ENCODE measurements at regions not wholly inside any gene's neighbourhood (a gene's known extent, or its start where the extent isn't known, plus 50 kb on each side); places are given as distances from the start of the nearest gene placed in this dataset.
"Not testable (repeated sequence)": the region's sequence is repeated elsewhere in the genome, so short reads cannot be mapped to it uniquely, and the experiment has no call there.

DNA sequence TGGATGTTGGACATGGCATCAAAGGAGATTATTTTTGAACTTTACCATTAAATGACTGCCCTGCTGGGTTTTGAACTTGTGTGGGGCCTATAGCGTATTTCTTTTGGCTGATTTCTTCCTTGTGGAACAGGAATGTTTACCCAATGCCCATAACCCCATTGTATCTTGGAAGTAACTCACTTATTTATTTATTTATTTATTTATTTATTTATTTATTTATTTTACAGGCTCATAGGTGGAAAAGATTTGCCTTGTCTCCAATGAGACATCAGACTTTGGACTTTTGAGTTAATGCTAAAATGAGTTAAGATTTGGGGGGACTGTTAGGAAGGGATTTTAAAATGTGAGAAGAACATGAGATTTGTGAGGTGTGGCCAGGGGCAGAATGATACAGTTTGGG lies 273.1 kb downstream of the SLITRK2 start:
- H3K4me3 ChIP-seq (ENCODE audit: low read depth, low read length), result no peak overlapping the region
- TF ChIP-seq, protein P1, sequence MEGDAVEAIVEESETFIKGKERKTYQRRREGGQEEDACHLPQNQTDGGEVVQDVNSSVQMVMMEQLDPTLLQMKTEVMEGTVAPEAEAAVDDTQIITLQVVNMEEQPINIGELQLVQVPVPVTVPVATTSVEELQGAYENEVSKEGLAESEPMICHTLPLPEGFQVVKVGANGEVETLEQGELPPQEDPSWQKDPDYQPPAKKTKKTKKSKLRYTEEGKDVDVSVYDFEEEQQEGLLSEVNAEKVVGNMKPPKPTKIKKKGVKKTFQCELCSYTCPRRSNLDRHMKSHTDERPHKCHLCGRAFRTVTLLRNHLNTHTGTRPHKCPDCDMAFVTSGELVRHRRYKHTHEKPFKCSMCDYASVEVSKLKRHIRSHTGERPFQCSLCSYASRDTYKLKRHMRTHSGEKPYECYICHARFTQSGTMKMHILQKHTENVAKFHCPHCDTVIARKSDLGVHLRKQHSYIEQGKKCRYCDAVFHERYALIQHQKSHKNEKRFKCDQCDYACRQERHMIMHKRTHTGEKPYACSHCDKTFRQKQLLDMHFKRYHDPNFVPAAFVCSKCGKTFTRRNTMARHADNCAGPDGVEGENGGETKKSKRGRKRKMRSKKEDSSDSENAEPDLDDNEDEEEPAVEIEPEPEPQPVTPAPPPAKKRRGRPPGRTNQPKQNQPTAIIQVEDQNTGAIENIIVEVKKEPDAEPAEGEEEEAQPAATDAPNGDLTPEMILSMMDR (IDR thresholded peaks at IDR 0.05; ENCODE audit: low read depth, low read length), result no peak
- TF ChIP-seq POLR2A (IDR thresholded peaks at IDR 0.05; ENCODE audit: extremely low read depth, insufficient read length) (no peak), MYC (IDR thresholded peaks at IDR 0.05; ENCODE audit: low read depth, low read length) (no peak)
- TF ChIP-seq, protein P2, sequence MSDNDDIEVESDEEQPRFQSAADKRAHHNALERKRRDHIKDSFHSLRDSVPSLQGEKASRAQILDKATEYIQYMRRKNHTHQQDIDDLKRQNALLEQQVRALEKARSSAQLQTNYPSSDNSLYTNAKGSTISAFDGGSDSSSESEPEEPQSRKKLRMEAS (IDR thresholded peaks at IDR 0.05; ENCODE audit: low read depth, low read length), result no peak
- no peak for DNase-seq (ENCODE audit: low read depth)

DNA sequence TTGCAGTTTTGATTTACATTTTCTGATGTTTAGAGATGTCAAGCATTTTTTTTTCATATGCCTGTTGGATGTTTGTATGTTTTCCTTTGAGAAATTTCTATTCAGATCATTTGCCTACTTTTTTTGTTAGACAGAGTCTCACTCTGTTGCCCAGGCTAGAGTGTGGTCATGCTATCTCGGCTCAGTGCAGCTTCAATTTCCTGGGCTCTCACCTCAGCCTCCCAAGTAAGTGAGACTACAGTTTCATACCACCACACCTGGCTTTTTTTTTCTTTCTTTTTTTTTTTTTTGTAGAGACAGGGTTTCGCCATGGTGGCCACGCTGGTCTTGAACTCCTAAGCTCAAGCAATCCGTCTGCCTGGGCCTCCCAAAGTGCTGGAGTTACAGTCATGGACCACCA lies 291.7 kb downstream of the SLITRK2 start:
- no peak for TF ChIP-seq MYC (IDR thresholded peaks at IDR 0.05; ENCODE audit: low read depth, low read length)
- no peak for TF ChIP-seq POLR2A (IDR thresholded peaks at IDR 0.05; ENCODE audit: extremely low read depth, insufficient read length)
- TF ChIP-seq, protein P2 (IDR thresholded peaks at IDR 0.05; ENCODE audit: low read depth, low read length), result no peak
- H3K4me3 ChIP-seq (ENCODE audit: low read depth, low read length), result no peak overlapping the region
- no peak for DNase-seq (ENCODE audit: low read depth)

DNA sequence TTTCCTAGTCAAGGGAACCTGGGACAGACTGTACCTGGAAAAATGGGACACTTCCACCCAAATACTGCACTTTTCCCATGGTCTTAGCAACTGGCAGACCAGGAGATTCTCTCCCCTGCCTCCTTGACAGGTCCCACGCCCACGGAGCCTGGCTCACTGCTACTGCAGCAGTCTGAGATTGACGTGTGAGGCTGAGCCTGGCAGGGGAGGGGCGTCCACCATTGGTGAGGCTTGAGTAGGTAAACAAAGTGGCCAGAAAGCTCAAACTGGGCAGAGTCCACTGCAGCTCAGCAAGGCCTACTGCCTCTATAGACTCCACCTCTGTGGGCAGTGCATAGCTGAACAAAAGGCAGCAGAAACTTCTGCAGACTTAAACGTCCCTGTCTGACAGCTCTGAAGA lies 301.4 kb downstream of the SLITRK2 start:
- not testable (repeated sequence) for DNase-seq (ENCODE audit: low read depth); H3K4me3 ChIP-seq (ENCODE audit: low read depth, low read length)

DNA sequence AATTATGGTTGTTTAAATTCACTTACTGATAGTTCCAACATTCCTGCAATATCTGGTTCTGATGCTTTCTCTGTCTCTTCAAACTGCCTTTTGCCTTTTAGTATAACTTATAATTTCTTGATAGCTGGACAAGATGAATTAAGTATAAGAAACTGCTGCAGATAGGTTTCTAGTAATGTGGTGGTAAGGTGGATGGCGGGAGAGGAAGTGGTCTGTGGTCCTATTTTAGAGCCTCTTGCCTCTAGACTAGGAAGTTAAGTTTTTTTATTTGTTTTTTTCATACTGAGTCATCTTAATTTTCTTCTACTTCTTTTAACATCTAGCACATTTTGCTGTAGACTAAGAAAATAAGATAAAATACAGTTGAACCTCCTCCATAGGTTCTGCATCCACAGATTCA lies 310.0 kb downstream of the SLITRK2 start:
- no peak overlapping the region for H3K4me3 ChIP-seq (ENCODE audit: low read depth, low read length)
- TF ChIP-seq, protein P1 (IDR thresholded peaks at IDR 0.05; ENCODE audit: low read depth, low read length), result no peak
- TF ChIP-seq POLR2A (IDR thresholded peaks at IDR 0.05; ENCODE audit: extremely low read depth, insufficient read length) (no peak), MYC (IDR thresholded peaks at IDR 0.05; ENCODE audit: low read depth, low read length) (no peak)
- TF ChIP-seq, protein P2 (IDR thresholded peaks at IDR 0.05; ENCODE audit: low read depth, low read length), result no peak
- DNase-seq (ENCODE audit: low read depth), result no peak

DNA sequence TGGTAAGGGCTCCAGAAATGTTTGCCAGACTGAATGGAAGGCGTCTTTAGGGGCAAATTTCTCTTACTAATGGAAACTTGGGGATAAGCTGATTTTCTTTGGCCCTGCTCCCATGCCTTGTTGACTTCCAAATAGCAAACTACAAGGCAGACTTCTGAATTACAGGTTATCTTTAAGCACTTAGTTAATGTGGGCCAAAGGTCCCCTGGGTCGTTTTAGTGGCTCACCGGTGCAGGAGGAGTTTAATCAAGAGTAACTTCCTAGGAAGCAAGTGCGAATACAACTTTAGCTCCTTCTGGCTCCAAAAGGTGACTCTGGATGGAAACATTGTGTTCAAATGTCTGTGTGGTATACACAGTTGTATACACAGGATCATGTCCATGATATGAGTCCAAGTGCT lies 323.6 kb downstream of the SLITRK2 start:
- TF ChIP-seq MYC (IDR thresholded peaks at IDR 0.05; ENCODE audit: low read depth, low read length), result no peak
- TF ChIP-seq, protein P1 (IDR thresholded peaks at IDR 0.05; ENCODE audit: low read depth, low read length), result no peak
- DNase-seq (ENCODE audit: low read depth), result no peak
- H3K4me3 ChIP-seq (ENCODE audit: low read depth, low read length), result no peak overlapping the region

DNA sequence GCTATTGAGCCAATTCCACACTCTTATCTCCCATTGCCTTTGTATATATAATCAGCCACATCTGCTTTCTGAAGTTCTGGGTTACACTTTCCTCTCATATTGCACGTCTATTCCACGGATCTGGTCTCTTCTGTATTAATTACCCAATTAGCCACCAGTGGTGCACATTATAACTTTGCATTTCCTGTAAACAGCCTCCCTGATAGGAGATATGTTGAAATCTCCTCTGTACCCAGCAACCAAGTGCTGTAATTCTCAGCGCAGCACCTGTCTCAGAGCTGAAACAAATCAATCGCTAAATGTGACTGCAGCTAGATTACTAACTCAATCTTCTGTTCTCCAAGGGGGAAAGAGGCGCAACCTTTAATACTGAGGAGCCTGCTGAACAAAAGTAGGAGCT lies 326.4 kb downstream of the SLITRK2 start:
- no peak overlapping the region for H3K4me3 ChIP-seq (ENCODE audit: low read depth, low read length)
- TF ChIP-seq POLR2A (IDR thresholded peaks at IDR 0.05; ENCODE audit: extremely low read depth, insufficient read length) (no peak), MYC (IDR thresholded peaks at IDR 0.05; ENCODE audit: low read depth, low read length) (no peak)
- TF ChIP-seq, protein P2 (IDR thresholded peaks at IDR 0.05; ENCODE audit: low read depth, low read length), result no peak
- TF ChIP-seq, protein P1 (IDR thresholded peaks at IDR 0.05; ENCODE audit: low read depth, low read length), result no peak
- DNase-seq (ENCODE audit: low read depth), result no peak

DNA sequence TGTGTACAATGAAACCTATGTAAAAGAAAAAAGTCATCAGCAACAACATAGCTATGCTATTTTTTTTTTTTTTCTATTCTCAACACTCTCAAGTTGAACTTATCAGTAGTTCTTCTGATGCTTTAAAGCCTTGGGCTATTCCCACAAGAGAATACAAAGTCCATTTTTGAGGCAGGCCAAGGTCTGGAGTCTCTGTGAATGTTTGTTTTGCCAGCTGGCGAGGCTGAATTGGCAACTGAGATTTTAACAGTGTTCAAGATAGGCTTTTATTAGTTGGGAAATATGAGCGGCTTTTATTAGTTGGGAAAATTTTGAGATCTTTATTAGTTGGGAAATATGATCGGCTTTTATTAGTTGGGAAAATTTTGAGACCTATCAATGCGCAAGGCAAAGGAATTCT lies 336.6 kb downstream of the SLITRK2 start:
- no peak overlapping the region for H3K4me3 ChIP-seq (ENCODE audit: low read depth, low read length)

More for the DNA sequence above, 336.6 kb downstream of the SLITRK2 start:
- TF ChIP-seq POLR2A (IDR thresholded peaks at IDR 0.05; ENCODE audit: extremely low read depth, insufficient read length), result no peak
- no peak for TF ChIP-seq MYC (IDR thresholded peaks at IDR 0.05; ENCODE audit: low read depth, low read length)
- TF ChIP-seq, protein P1 (IDR thresholded peaks at IDR 0.05; ENCODE audit: low read depth, low read length), result no peak
- TF ChIP-seq, protein P2 (IDR thresholded peaks at IDR 0.05; ENCODE audit: low read depth, low read length), result no peak
- no peak for DNase-seq (ENCODE audit: low read depth)

Measured in NB4 (cell line).